Kidney epithelial cell (primary cell): ENCODE measurements at regions not wholly inside any gene's neighbourhood (a gene's known extent, or its start where the extent isn't known, plus 50 kb on each side); places are given as distances from the start of the nearest gene placed in this dataset.

Source experiments
- DNase-seq: peaks from one replicate; pipeline ENCODE4 v3.0.0-alpha.2; 2010; ENCODE audit warnings: low read depth
- H3K27me3 ChIP-seq: 2 replicates; pipeline ENCODE4 v1.6.0; 2011; ENCODE audit warnings: low read length; ENCODE audit not compliant: control insufficient read depth, insufficient read depth
- H3K36me3 ChIP-seq: 2 replicates; pipeline ENCODE4 v1.5.1; 2011; ENCODE audit warnings: low read length; ENCODE audit not compliant: control insufficient read depth, insufficient read depth
- H3K4me3 ChIP-seq: 2 replicates; pipeline ENCODE4 v1.5.1; 2011; ENCODE audit warnings: low read depth, mild to moderate bottlenecking, control low read depth, low read length
- CTCF ChIP-seq: IDR thresholded peaks from 2 replicates; pipeline ENCODE4 v1.5.1; 2011; ENCODE audit warnings: mild to moderate bottlenecking, moderate library complexity, low read length, control low read depth, inconsistent platforms; ENCODE audit not compliant: insufficient read depth, poor library complexity, severe bottlenecking

GRCh38 chr22:49322231-49322630, 505.4 kb downstream of the BRD1 start:
- Histone ChIP-seq H3K36me3 (no peaks in the 10 kb centered on the region), H3K27me3 (no peaks in the 10 kb centered on the region), H3K4me3 (no peak overlapping the region)
- no peak for TF ChIP-seq CTCF
- DNase-seq: no peak

- Histone ChIP-seq H3K27me3 (no peaks in the 10 kb centered on the region), H3K4me3 (no peak overlapping the region), H3K36me3 (no peaks in the 10 kb centered on the region)
- no peak for DNase-seq
- TF ChIP-seq CTCF: no peak
These were observed 506.1 kb downstream of the BRD1 start for GRCh38 chr22:49321477-49322055.

GRCh38 chr22:49320714-49321476, 506.8 kb downstream of the BRD1 start:
- Histone ChIP-seq H3K36me3 (no peaks in the 10 kb centered on the region), H3K27me3 (no peaks in the 10 kb centered on the region), H3K4me3 (no peak overlapping the region)
- no peak for DNase-seq
- TF ChIP-seq CTCF: no peak

GRCh38 chr22:49317369-49317768, 510.3 kb downstream of the BRD1 start:
- no peak for DNase-seq
- no peak overlapping the region for H3K4me3 ChIP-seq
- no peaks in the 10 kb centered on the region for H3K36me3 ChIP-seq
- no peaks in the 10 kb centered on the region for H3K27me3 ChIP-seq
- TF ChIP-seq CTCF: no peak

GRCh38 chr22:49312601-49313000, 515.1 kb downstream of the BRD1 start:
- no peaks in the 10 kb centered on the region for H3K36me3 ChIP-seq
- TF ChIP-seq CTCF: no peak
- H3K4me3 ChIP-seq: no peak overlapping the region
- H3K27me3 ChIP-seq: no peaks in the 10 kb centered on the region
- no peak for DNase-seq

- H3K36me3 ChIP-seq: no peaks in the 10 kb centered on the region
- H3K27me3 ChIP-seq: no peaks in the 10 kb centered on the region
- no peak for TF ChIP-seq CTCF
- DNase-seq: no peak
- H3K4me3 ChIP-seq: no peak overlapping the region
These were observed 517.3 kb downstream of the BRD1 start for GRCh38 chr22:49310354-49310753.
